GM12878 (cell line): ENCODE measurements at regions not wholly inside any gene's neighbourhood (a gene's known extent, or its start where the extent isn't known, plus 50 kb on each side); places are given as distances from the start of the nearest gene placed in this dataset.

ENCODE experiments used
- ATAC-seq: fragments of 200-7000 bp; cut with Tn5 transposase; 3 replicates; pipeline ENCODE4 v1.9.1; 2020; ENCODE audit warnings: mild to moderate bottlenecking, moderate library complexity
- BruUV-seq: library from RNA; stranded (reverse); fragments of 400-500 nt; replicated peaks from 2 replicates; lab custom pipeline; 2021; lab: Mats Ljungman, UMichigan
- CTCF ChIA-PET: fragments of 300-600 bp; sonication (Branson Sonifier 250); formaldehyde crosslinking; extraction: SDS; loops from one replicate; lab custom pipeline; 2021; ENCODE audit warnings: inconsistent platforms; lab: Yijun Ruan, JAX
- POLR2A ChIA-PET: fragments of 350-600 bp; formaldehyde crosslinking; extraction: SDS; loops from one replicate; lab custom pipeline; 2021; ENCODE audit warnings: inconsistent platforms; lab: Charles Lee
- RAD21 ChIA-PET: fragments of 300-600 bp; sonication (Branson Sonifier 250); formaldehyde crosslinking; loops from one replicate; lab custom pipeline; 2023; ENCODE audit warnings: antibody characterized with exemption; ENCODE audit not compliant: unreplicated experiment; lab: Charles Lee
- SMC1A ChIA-PET: fragments of 300-600 bp; sonication (Branson Sonifier 250); formaldehyde crosslinking; loops from one replicate; lab custom pipeline; 2023; ENCODE audit not compliant: unreplicated experiment, uncharacterized antibody; lab: Charles Lee
- DNase-seq: peaks from one replicate; pipeline ENCODE4 v3.0.0-alpha.2; 2011; ENCODE audit warnings: low read depth, low spot score
- FAIRE-seq: peaks from 3 replicates; lab custom pipeline; 2011; peaks lifted over from hg19 to GRCh38; lab: Jason Lieb, UNC
- H2AFZ ChIP-seq: 2 replicates; pipeline ENCODE4 v1.6.0; 2011; ENCODE audit warnings: low read depth, low read length, control low read depth; ENCODE audit not compliant: control insufficient read depth
- H3K27ac ChIP-seq: 2 replicates; pipeline ENCODE4 v1.5.1; 2011; ENCODE audit warnings: control low read depth; ENCODE audit not compliant: control insufficient read depth, insufficient read depth
- H3K27me3 ChIP-seq, 2 experiments: replicated peaks in 1 of 2; 2 replicates each; pipeline versions ENCODE4 v1.6.0 to v1.6.1; 2011; ENCODE audit warnings: low read length in 1 of 2; ENCODE audit not compliant: control insufficient read depth in 2 of 2, insufficient read depth in 2 of 2
- H3K36me3 ChIP-seq, 2 experiments: 2 replicates each; pipeline ENCODE4 v1.5.1; 2011; ENCODE audit warnings: low read length in 1 of 2; ENCODE audit not compliant: control insufficient read depth in 2 of 2, insufficient read depth in 2 of 2
- H3K4me1 ChIP-seq: 2 replicates; pipeline ENCODE4 v1.6.1; 2011; ENCODE audit warnings: mild to moderate bottlenecking, low read length, moderate library complexity, mixed read lengths; ENCODE audit not compliant: control insufficient read depth, insufficient read depth
- H3K4me2 ChIP-seq: 2 replicates; pipeline ENCODE4 v1.6.0; 2011; ENCODE audit warnings: control low read depth; ENCODE audit not compliant: control insufficient read depth, insufficient read depth
- H3K4me3 ChIP-seq: fragments of 200-600 bp; sonication (generic); 2 replicates; pipeline ENCODE4 v1.5.1; 2016
- H3K79me2 ChIP-seq: 2 replicates; pipeline ENCODE4 v1.6.0; 2011; ENCODE audit warnings: low read length; ENCODE audit not compliant: control insufficient read depth, insufficient read depth
- H3K9ac ChIP-seq: 2 replicates; pipeline ENCODE4 v1.8.0; 2011; ENCODE audit warnings: low read length, control low read depth, mixed read lengths; ENCODE audit not compliant: control insufficient read depth, insufficient read depth
- H3K9me3 ChIP-seq: replicated peaks from 3 replicates; pipeline ENCODE4 v1.5.1; 2011; ENCODE audit warnings: mild to moderate bottlenecking, low read length; ENCODE audit not compliant: control insufficient read depth, insufficient read depth
- H4K20me1 ChIP-seq: 2 replicates; pipeline ENCODE4 v1.6.0; 2011; ENCODE audit not compliant: control insufficient read depth, insufficient read depth
- ATF7 ChIP-seq: fragments of 450-650 bp; IDR thresholded peaks from 2 replicates; pipeline ENCODE4 v1.6.1; 2016; ENCODE audit warnings: low read depth, mild to moderate bottlenecking
- GATAD2B ChIP-seq: fragments of 450-650 bp; conservative IDR thresholded peaks from 2 replicates; pipeline ENCODE4 v1.6.1; 2017; ENCODE audit warnings: low read depth, mild to moderate bottlenecking, moderate library complexity
- KLF5 ChIP-seq: fragments of 450-650 bp; IDR thresholded peaks from 2 replicates; pipeline ENCODE4 v1.6.1; 2014; ENCODE audit warnings: mild to moderate bottlenecking; ENCODE audit not compliant: partially characterized antibody
- NR2F1 ChIP-seq: fragments of 450-650 bp; conservative IDR thresholded peaks from 2 replicates; pipeline ENCODE4 v1.6.1; 2017; ENCODE audit warnings: mild to moderate bottlenecking
- POLR2AphosphoS5 ChIP-seq: IDR thresholded peaks from 2 replicates; pipeline ENCODE4 v1.6.1; 2011; ENCODE audit warnings: mild to moderate bottlenecking, low read length, inconsistent platforms
- SMAD1 ChIP-seq: fragments of 450-650 bp; IDR thresholded peaks from 2 replicates; pipeline ENCODE4 v1.6.1; 2018; ENCODE audit warnings: mild to moderate bottlenecking, low read depth; ENCODE audit not compliant: partially characterized antibody
- SUPT20H ChIP-seq: IDR thresholded peaks from 2 replicates; pipeline ENCODE4 v1.6.1; 2011; ENCODE audit warnings: low read depth, mild to moderate bottlenecking, low read length, moderate library complexity, borderline replicate concordance; ENCODE audit not compliant: control insufficient read depth
- SUZ12 ChIP-seq: fragments of 200-600 bp; sonication (generic); IDR thresholded peaks from one replicate; pipeline ENCODE4 v1.6.1; 2018; ENCODE audit warnings: antibody characterized with exemption, mild to moderate bottlenecking; ENCODE audit not compliant: unreplicated experiment
- TAF1 ChIP-seq: IDR thresholded peaks from 2 replicates; pipeline ENCODE4 v1.6.1; 2011; ENCODE audit warnings: mild to moderate bottlenecking, low read depth, low read length, borderline replicate concordance
- TBL1XR1 ChIP-seq: IDR thresholded peaks from 2 replicates; pipeline ENCODE4 v1.6.1; 2012; ENCODE audit warnings: low read depth, low read length, improper control_type of control experiment
- TCF12 ChIP-seq: IDR thresholded peaks from 2 replicates; pipeline ENCODE4 v1.6.1; 2011; ENCODE audit warnings: low read depth, mild to moderate bottlenecking, low read length
- ZNF622 ChIP-seq: fragments of 450-650 bp; IDR thresholded peaks from 2 replicates; pipeline ENCODE4 v1.6.1; 2017; ENCODE audit warnings: mild to moderate bottlenecking, inconsistent platforms
- ZZZ3 ChIP-seq: IDR thresholded peaks from 2 replicates; pipeline ENCODE4 v1.6.1; 2011; ENCODE audit warnings: low read depth; ENCODE audit not compliant: control insufficient read depth, insufficient read length
- WGBS: methylation state at CpG from one replicate; pipeline ENCODE4 v1.1.6; 2016; ENCODE audit warnings: low lambda C conversion rate; ENCODE audit not compliant: insufficient replicate concordance, insufficient coverage; ENCODE audit errors: missing lambda C conversion rate; 5-methylcytosine and 5-hydroxymethylcytosine counted together
- in situ Hi-C: fragments of 300-500 bp; cut with MboI; formaldehyde crosslinking; loops from 9 replicates; pipeline ENCODE4 v1.14.3; 2018; ENCODE audit warnings: mixed read lengths
- intact Hi-C: fragments of 100-400 bp; cut with micrococcal nuclease; formaldehyde crosslinking; loops from one replicate; pipeline ENCODE4 v1.14.2; 2022; ENCODE audit not compliant: unreplicated experiment
- TF ChIP-seq, protein P1 (sequence below): fragments of 450-650 bp; IDR thresholded peaks from 2 replicates; pipeline ENCODE4 v1.6.1; 2017; ENCODE audit warnings: mild to moderate bottlenecking
- TF ChIP-seq, protein P2 (sequence below): fragments of 450-650 bp; IDR thresholded peaks from 2 replicates; pipeline ENCODE4 v1.6.1; 2017; ENCODE audit warnings: borderline replicate concordance

DNA sequence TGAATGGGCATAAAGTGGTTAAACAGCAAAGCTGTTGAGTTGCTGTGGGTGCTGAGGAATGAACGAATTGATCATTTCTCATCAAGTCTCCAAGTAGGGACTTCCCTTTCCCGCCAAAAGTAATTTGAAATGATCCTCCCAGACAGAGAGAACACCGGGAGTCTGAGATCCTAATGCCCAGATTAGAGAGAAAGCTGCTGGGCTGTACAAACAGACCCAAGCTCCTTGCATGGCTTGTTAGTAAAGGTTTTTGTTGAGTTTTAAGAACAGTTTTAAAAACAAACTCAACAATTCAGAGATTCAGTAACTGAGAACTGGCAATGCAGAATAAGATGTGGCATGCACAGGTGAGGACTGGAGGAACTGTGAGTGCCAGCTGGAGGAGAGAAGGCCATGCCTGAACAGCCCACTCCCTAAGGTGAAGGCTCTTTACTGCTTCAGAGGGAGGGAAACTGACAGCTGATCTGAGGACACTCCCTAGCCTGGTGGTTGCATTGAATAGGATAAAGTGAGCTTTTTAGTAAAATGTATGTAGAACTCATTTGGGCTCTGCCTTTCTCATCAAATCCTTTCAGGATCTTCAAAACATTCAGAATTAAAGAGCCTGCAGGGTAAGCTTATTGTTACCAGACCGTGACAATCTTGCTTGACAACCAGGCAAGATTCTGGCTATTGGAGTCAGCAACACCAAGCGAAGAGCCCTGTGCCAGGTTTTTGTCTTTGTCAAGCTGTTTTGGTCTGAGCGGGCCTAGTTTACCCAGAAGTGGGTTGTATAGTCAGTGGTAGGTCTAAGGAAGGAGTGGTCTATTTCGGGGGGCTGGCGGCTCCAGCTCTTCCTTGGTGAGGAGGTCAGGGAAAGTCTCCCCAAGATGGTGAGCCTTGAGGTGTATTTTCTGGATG is 63.2 kb upstream of the IGFBP5 start:
- ChIA-PET SMC1A (interaction anchor here (0.8 kb wide), 1 partner anchor 716 kb away, joined by 6 read pairs; no protein-coding TSS in a partner anchor), RAD21 (no interaction called here), CTCF (interaction anchor here (1.0 kb wide), 1 partner anchor 11 kb away, joined by 5 read pairs; no protein-coding TSS in a partner anchor), POLR2A (no interaction called here)
- Histone ChIP-seq H2AFZ (no peak overlapping the region), H3K9me3 (no peaks in the 10 kb centered on the region), H3K9ac (no peak overlapping the region), H3K27ac (no peak overlapping the region), H4K20me1 (no peaks in the 10 kb centered on the region), H3K4me1 (no peaks in the 10 kb centered on the region), H3K36me3 (no peaks in the 10 kb centered on the region), H3K79me2 (no peaks in the 10 kb centered on the region), H3K4me3 (no peak overlapping the region), H3K4me2 (no peak overlapping the region), H3K27me3 (peaks cover 2 to 3% of the 10 kb centered on the region in 2 experiments)
- intact Hi-C loops, result no loop called here
- DNase-seq (no peak), FAIRE-seq (no peak), ATAC-seq (no peak)
- no peak for TF ChIP-seq ZZZ3
- in situ Hi-C loops, result no loop called here
- 9% methylated on average over 8 of the region's 8 CpGs for WGBS
- no TSS peak for BruUV-seq

DNA sequence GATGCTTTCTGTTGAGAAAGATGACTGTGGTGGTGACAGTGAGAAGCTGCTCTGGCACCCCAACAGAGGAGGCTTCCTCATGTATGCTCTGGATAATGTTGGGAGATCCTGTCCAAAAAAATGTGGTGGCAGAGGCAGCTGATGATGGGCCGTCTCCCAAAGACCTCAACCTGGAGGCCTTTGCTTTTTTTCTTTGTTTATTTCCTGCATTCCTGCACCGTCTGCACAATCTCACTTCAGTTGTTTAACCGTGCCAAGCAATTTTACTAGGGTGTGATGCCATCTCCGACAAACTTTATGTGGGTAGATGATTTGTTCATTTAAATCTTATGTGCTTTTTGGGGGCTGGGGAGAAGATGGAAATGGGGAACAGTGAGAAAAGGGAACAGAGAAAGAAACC is 62.2 kb upstream of the IGFBP5 start:
- RAD21 ChIA-PET, result no interaction called here
- H3K27me3 ChIP-seq, result peaks cover 0 to 3% of the 10 kb centered on the region in 2 experiments
- H3K36me3 ChIP-seq, result no peaks in the 10 kb centered on the region
- no peak overlapping the region for H2AFZ ChIP-seq
- no peaks in the 10 kb centered on the region for H3K4me1 ChIP-seq
- no peaks in the 10 kb centered on the region for H3K9me3 ChIP-seq
- H3K9ac ChIP-seq, result no peak overlapping the region
- no peak overlapping the region for H3K4me2 ChIP-seq
- DNase-seq (no peak), FAIRE-seq (no peak)
- H3K27ac ChIP-seq, result no peak overlapping the region
- POLR2A ChIA-PET, result no interaction called here
- WGBS, result 0% methylated on average over 4 of the region's 4 CpGs
- intact Hi-C loops, result no loop called here
- CTCF ChIA-PET, result no interaction called here
- TF ChIP-seq GATAD2B (no peak), TAF1 (no peak), TBL1XR1 (no peak), TCF12 (no peak), POLR2AphosphoS5 (no peak), SMAD1 (no peak), SUZ12 (no peak), NR2F1 (no peak), ZNF622 (no peak), KLF5 (no peak), ATF7 (no peak), SUPT20H (no peak)
- TF ChIP-seq, protein P1, sequence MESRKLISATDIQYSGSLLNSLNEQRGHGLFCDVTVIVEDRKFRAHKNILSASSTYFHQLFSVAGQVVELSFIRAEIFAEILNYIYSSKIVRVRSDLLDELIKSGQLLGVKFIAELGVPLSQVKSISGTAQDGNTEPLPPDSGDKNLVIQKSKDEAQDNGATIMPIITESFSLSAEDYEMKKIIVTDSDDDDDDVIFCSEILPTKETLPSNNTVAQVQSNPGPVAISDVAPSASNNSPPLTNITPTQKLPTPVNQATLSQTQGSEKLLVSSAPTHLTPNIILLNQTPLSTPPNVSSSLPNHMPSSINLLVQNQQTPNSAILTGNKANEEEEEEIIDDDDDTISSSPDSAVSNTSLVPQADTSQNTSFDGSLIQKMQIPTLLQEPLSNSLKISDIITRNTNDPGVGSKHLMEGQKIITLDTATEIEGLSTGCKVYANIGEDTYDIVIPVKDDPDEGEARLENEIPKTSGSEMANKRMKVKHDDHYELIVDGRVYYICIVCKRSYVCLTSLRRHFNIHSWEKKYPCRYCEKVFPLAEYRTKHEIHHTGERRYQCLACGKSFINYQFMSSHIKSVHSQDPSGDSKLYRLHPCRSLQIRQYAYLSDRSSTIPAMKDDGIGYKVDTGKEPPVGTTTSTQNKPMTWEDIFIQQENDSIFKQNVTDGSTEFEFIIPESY, result no peak
- TF ChIP-seq, protein P2, sequence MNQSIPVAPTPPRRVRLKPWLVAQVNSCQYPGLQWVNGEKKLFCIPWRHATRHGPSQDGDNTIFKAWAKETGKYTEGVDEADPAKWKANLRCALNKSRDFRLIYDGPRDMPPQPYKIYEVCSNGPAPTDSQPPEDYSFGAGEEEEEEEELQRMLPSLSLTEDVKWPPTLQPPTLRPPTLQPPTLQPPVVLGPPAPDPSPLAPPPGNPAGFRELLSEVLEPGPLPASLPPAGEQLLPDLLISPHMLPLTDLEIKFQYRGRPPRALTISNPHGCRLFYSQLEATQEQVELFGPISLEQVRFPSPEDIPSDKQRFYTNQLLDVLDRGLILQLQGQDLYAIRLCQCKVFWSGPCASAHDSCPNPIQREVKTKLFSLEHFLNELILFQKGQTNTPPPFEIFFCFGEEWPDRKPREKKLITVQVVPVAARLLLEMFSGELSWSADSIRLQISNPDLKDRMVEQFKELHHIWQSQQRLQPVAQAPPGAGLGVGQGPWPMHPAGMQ, result no peak
- TF ChIP-seq, all 136 proteins: peak for 0
- BruUV-seq, result no TSS peak
- in situ Hi-C loops, result no loop called here
- SMC1A ChIA-PET, result no interaction called here
- ATAC-seq, result no peak
- H4K20me1 ChIP-seq, result no peaks in the 10 kb centered on the region
- H3K4me3 ChIP-seq, result no peak overlapping the region
- H3K79me2 ChIP-seq, result no peaks in the 10 kb centered on the region
